ENCODE measurements at regions not wholly inside any gene's neighbourhood (a gene's known extent, or its start where the extent isn't known, plus 50 kb on each side); places are given as distances from the start of the nearest gene placed in this dataset.

- no peak for TF ChIP-seq EZH2 (IDR thresholded peaks at IDR 0.05; ENCODE audit: borderline replicate concordance)
- TF ChIP-seq CTCF (IDR thresholded peaks at IDR 0.05; ENCODE audit: poor library complexity): no peak
Measured at GRCh38 chr16:63462316-63462715, 1426.1 kb upstream of the CDH8 start.
